ENCODE measurements at regions not wholly inside any gene's neighbourhood (a gene's known extent, or its start where the extent isn't known, plus 50 kb on each side); places are given as distances from the start of the nearest gene placed in this dataset.

DNA sequence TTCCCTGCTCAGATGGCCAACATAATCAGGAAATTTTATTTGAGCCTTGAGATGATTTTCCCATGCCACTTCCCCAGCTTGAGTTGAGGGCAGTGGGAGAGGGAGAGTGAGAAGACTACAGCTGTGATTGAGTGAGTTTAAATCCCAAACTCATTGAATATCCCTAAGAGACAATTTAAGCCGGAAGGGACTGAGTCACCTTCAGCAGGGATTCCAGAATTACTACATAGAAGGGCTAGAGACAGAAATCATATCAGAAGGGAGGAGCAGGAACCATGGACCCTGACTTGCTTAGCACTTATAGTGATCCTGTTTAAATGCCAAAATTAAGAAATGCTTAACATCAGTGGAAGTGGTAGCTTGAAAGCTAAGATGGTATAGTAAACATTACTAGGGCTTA, 312.2 kb upstream of the SLCO3A1 start:
- H3K36me3 ChIP-seq, result no peaks in the 10 kb centered on the region
- no peaks in the 10 kb centered on the region for H3K9me3 ChIP-seq
- no peaks in the 10 kb centered on the region for H3K27me3 ChIP-seq
- H3K27ac ChIP-seq, result no peak overlapping the region
- in situ Hi-C loops (cut with MboI; ENCODE audit: low sequenced_read_pairs in 4 of 4) (no loop called here), intact Hi-C loops (cut with DNase I; ENCODE audit: low total_unique reads) (no loop called here)
- H3K4me3 ChIP-seq, result no peak overlapping the region
- ATAC-seq (no peak), DNase-seq (no peak)
- peaks cover 11 to 25% of the 10 kb centered on the region in 2 donors for H3K4me1 ChIP-seq
- TF ChIP-seq, protein P1, sequence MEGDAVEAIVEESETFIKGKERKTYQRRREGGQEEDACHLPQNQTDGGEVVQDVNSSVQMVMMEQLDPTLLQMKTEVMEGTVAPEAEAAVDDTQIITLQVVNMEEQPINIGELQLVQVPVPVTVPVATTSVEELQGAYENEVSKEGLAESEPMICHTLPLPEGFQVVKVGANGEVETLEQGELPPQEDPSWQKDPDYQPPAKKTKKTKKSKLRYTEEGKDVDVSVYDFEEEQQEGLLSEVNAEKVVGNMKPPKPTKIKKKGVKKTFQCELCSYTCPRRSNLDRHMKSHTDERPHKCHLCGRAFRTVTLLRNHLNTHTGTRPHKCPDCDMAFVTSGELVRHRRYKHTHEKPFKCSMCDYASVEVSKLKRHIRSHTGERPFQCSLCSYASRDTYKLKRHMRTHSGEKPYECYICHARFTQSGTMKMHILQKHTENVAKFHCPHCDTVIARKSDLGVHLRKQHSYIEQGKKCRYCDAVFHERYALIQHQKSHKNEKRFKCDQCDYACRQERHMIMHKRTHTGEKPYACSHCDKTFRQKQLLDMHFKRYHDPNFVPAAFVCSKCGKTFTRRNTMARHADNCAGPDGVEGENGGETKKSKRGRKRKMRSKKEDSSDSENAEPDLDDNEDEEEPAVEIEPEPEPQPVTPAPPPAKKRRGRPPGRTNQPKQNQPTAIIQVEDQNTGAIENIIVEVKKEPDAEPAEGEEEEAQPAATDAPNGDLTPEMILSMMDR (IDR thresholded peaks at IDR 0.05 in 4 of 5, conservative IDR thresholded peaks at IDR 0.05 in 1 of 5), result no peak
- TF ChIP-seq POLR2A (IDR thresholded peaks at IDR 0.05), result no peak

DNA sequence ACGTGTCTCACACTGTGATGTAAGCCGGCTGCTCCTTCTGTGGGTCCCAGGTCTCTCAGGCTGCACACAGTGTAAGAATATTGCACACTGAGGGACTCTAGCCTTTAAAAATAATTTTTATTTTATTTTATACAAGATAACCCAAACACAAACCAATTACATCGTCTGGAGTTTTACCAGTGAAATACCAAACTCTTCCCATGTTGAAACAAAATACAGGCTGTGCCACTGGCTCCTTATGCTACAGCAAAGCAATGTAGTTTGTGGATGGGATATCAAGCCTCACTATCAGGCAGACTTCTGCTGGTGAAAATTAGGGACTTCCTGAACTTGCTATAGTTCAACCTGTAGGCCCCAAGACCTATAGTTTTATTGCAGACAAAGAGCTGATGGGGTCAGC, 311.3 kb upstream of the SLCO3A1 start:
- Histone ChIP-seq H3K4me1 (peaks cover 2 to 17% of the 10 kb centered on the region in 2 donors), H3K27me3 (no peaks in the 10 kb centered on the region), H3K9me3 (no peaks in the 10 kb centered on the region), H3K36me3 (no peaks in the 10 kb centered on the region), H3K27ac (no peak overlapping the region), H3K4me3 (no peak overlapping the region)
- ATAC-seq (no peak), DNase-seq (no peak)
- TF ChIP-seq, protein P1 (IDR thresholded peaks at IDR 0.05 in 4 of 5, conservative IDR thresholded peaks at IDR 0.05 in 1 of 5), result no peak
- TF ChIP-seq POLR2A (IDR thresholded peaks at IDR 0.05), result no peak
- intact Hi-C loops (cut with DNase I; ENCODE audit: low total_unique reads), result no loop called here
- in situ Hi-C loops (cut with MboI; ENCODE audit: low sequenced_read_pairs in 4 of 4), result no loop called here

- TF ChIP-seq POLR2A (IDR thresholded peaks at IDR 0.05), result no peak
- Histone ChIP-seq H3K27ac (no peak overlapping the region), H3K4me3 (no peak overlapping the region), H3K4me1 (peaks cover 0 to 8% of the 10 kb centered on the region in 2 donors), H3K36me3 (no peaks in the 10 kb centered on the region), H3K9me3 (no peaks in the 10 kb centered on the region), H3K27me3 (no peaks in the 10 kb centered on the region)
- DNase-seq (no peak), ATAC-seq (no peak)
- in situ Hi-C loops (cut with MboI; ENCODE audit: low sequenced_read_pairs in 4 of 4), result no loop called here
- intact Hi-C loops (cut with DNase I; ENCODE audit: low total_unique reads), result no loop called here
Measured at GRCh38 chr15:91547356-91547755, 306.2 kb upstream of the SLCO3A1 start.

DNA sequence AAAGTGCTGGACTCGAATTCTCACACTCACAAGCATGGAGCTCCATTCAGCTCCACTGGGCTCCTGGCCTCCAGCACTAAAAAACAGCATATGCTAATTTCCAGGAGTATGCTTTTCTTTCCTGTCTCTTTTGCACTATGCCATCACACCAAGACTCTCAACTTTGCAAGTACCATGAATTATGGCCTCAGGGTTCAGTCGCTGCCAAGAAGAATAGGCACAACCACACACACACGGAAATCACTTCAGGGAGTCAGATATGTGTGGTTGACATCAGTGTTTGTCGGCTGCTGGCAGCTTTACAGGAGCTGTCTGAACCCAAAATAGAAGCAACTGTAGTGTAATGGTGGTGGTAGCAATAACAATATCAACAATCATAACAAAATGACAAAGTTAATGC, 305.0 kb upstream of the SLCO3A1 start:
- DNase-seq, result no peak
- in situ Hi-C loops (cut with MboI; ENCODE audit: low sequenced_read_pairs in 4 of 4) (no loop called here), intact Hi-C loops (cut with DNase I; ENCODE audit: low total_unique reads) (no loop called here)
- no peak overlapping the region for H3K4me3 ChIP-seq
- H3K27ac ChIP-seq, result no peak overlapping the region
- no peaks in the 10 kb centered on the region for H3K9me3 ChIP-seq
- no peak for TF ChIP-seq POLR2A (IDR thresholded peaks at IDR 0.05)
- TF ChIP-seq, protein P1 (IDR thresholded peaks at IDR 0.05 in 4 of 5, conservative IDR thresholded peaks at IDR 0.05 in 1 of 5), result no peak
- peaks cover 0 to 8% of the 10 kb centered on the region in 2 donors for H3K4me1 ChIP-seq
- H3K27me3 ChIP-seq, result no peaks in the 10 kb centered on the region
- no peak for ATAC-seq
- no peaks in the 10 kb centered on the region for H3K36me3 ChIP-seq

- TF ChIP-seq, protein P1 (IDR thresholded peaks at IDR 0.05 in 4 of 5, conservative IDR thresholded peaks at IDR 0.05 in 1 of 5), result no peak
- TF ChIP-seq POLR2A (IDR thresholded peaks at IDR 0.05), result no peak
- Histone ChIP-seq H3K4me3 (no peak overlapping the region), H3K27me3 (no peaks in the 10 kb centered on the region), H3K4me1 (peaks cover 0 to 8% of the 10 kb centered on the region in 2 donors), H3K27ac (no peak overlapping the region), H3K9me3 (no peaks in the 10 kb centered on the region), H3K36me3 (no peaks in the 10 kb centered on the region)
- ATAC-seq (peak; percentile 39 to 50), DNase-seq (no peak)
- intact Hi-C loops (cut with DNase I; ENCODE audit: low total_unique reads), result no loop called here
- in situ Hi-C loops (cut with MboI; ENCODE audit: low sequenced_read_pairs in 4 of 4), result no loop called here
Measured at GRCh38 chr15:91549581-91549980, 303.9 kb upstream of the SLCO3A1 start.

All from gastrocnemius medialis (tissue), 4 donors.